ENCODE measurements at regions not wholly inside any gene's neighbourhood (a gene's known extent, or its start where the extent isn't known, plus 50 kb on each side); places are given as distances from the start of the nearest gene placed in this dataset.
A peak's percentile ranks its signal among the peaks of the same experiment; 100 is the strongest.
"Not testable (repeated sequence)": the region's sequence is repeated elsewhere in the genome, so short reads cannot be mapped to it uniquely, and the experiment has no call there.

- no peak for TF ChIP-seq CTCF (IDR thresholded peaks at IDR 0.05)
- no peak overlapping the region for H3K27ac ChIP-seq
- H3K4me3 ChIP-seq: no peak overlapping the region
- DNase-seq (ENCODE audit: low spot score): no peak
- no peaks in the 10 kb centered on the region for H3K27me3 ChIP-seq
- no peaks in the 10 kb centered on the region for H3K9me3 ChIP-seq
- H3K36me3 ChIP-seq: no peaks in the 10 kb centered on the region
- no peaks in the 10 kb centered on the region for H3K4me1 ChIP-seq
These were observed 882.9 kb downstream of the TRAM1L1 start for GRCh38 chr4:116202524-116202923.

DNA sequence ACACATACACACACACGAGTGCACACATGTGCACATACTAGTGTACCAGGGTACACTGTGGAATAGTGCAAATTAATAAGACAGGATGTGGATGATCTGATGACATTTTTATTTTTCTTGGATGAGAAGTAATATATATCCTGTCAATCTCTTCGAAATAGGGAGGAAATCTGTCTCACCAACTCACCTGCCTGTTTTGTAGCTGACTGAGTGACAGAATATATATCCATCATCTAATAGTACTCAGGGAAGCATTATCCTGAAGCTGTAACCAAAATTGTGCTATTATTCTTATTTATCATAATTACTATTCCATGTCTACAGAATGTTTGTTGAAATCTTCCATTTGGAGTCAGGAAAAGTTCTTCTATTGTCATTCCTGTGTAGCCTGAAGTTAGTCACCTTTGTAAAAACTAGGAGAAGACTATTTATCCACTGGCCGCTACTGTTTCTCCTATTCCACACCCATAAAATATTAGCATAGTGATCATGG lies 888.0 kb downstream of the TRAM1L1 start:
- H3K9me3 ChIP-seq: no peaks in the 10 kb centered on the region
- DNase-seq (ENCODE audit: low spot score): no peak
- no peak for TF ChIP-seq CTCF (IDR thresholded peaks at IDR 0.05)
- no peak overlapping the region for H3K27ac ChIP-seq
- H3K36me3 ChIP-seq: no peaks in the 10 kb centered on the region
- no peaks in the 10 kb centered on the region for H3K27me3 ChIP-seq
- no peak overlapping the region for H3K4me3 ChIP-seq
- no peaks in the 10 kb centered on the region for H3K4me1 ChIP-seq

DNA sequence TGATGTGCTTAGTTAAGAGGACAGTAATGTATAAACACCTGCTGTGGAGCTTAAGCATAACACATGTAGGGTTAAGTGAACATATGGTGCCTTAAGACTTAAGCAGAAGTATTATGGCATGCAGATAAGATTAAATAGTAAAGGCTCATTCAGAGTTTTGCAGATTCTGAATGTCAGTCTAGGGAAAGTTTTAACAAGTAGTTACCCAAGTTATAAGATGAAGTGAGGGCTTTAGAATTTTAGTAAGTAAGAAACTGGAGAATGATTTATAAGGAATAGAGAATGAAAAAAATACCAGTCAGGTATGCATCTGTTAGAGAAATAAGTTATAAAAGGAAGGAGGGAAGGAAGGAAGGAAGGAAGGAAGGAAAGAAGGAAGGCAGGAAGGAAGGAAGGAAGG lies 902.1 kb downstream of the TRAM1L1 start:
- Histone ChIP-seq H3K4me3 (no peak overlapping the region), H3K9me3 (no peaks in the 10 kb centered on the region), H3K36me3 (no peaks in the 10 kb centered on the region), H3K27me3 (no peaks in the 10 kb centered on the region), H3K27ac (no peak overlapping the region), H3K4me1 (no peaks in the 10 kb centered on the region)
- DNase-seq (ENCODE audit: low spot score): no peak
- no peak for TF ChIP-seq CTCF (IDR thresholded peaks at IDR 0.05)

DNA sequence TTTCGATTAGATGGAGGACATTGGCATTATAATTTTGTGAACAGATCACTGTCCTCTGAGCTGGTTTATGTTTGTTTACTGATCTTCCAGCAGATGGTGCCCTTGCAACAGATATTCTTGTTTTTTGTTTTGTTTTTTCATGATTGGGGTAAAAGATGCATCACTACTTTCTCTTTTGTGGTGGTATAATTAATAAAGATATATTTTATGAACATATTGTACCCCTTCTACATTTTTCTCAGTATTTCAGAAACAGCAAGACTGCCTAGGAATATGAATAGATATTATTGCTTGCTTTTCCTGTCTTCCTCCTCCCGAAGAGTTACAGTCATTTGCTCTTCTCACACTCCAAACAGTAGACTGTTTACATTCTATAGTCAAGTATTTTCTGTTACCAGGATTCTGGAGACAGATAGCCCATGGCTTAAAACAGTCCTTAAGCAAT lies 905.2 kb downstream of the TRAM1L1 start:
- no peaks in the 10 kb centered on the region for H3K4me1 ChIP-seq
- H3K27ac ChIP-seq: no peak overlapping the region
- no peak overlapping the region for H3K4me3 ChIP-seq
- peak in 1 of 2 donors; percentile 29 for TF ChIP-seq CTCF (IDR thresholded peaks at IDR 0.05)
- no peaks in the 10 kb centered on the region for H3K36me3 ChIP-seq
- DNase-seq (ENCODE audit: low spot score): no peak
- no peaks in the 10 kb centered on the region for H3K9me3 ChIP-seq
- H3K27me3 ChIP-seq: no peaks in the 10 kb centered on the region

- not testable (repeated sequence) for H3K36me3 ChIP-seq; H3K27me3 ChIP-seq; H3K4me1 ChIP-seq; H3K27ac ChIP-seq; H3K4me3 ChIP-seq; DNase-seq (ENCODE audit: low spot score); H3K9me3 ChIP-seq
These were observed 934.0 kb downstream of the TRAM1L1 start for GRCh38 chr4:116151371-116151770.

GRCh38 chr4:116150152-116150551 lies 935.2 kb downstream of the TRAM1L1 start:
- no peaks in the 10 kb centered on the region for H3K4me1 ChIP-seq
- H3K4me3 ChIP-seq: no peak overlapping the region
- no peak for DNase-seq (ENCODE audit: low spot score)
- no peaks in the 10 kb centered on the region for H3K27me3 ChIP-seq
- no peak overlapping the region for H3K27ac ChIP-seq
- H3K36me3 ChIP-seq: no peaks in the 10 kb centered on the region
- H3K9me3 ChIP-seq: no peaks in the 10 kb centered on the region
- no peak for TF ChIP-seq CTCF (IDR thresholded peaks at IDR 0.05)

Measured in right atrium auricular region (tissue), 2 donors.